WERI-Rb-1 (cell line): ENCODE measurements at regions not wholly inside any gene's neighbourhood (a gene's known extent, or its start where the extent isn't known, plus 50 kb on each side); places are given as distances from the start of the nearest gene placed in this dataset.

Source experiments
- DNase-seq: peaks from one replicate; pipeline ENCODE4 v3.0.0-alpha.2; 2020
- H3K27ac ChIP-seq: fragments of 250-450 bp; sonication (Bioruptor Pico); 2 replicates; pipeline ENCODE4 v1.5.1; 2020; ENCODE audit warnings: mild to moderate bottlenecking, moderate library complexity
- H3K27me3 ChIP-seq: fragments of 250-450 bp; sonication (Bioruptor Pico); 2 replicates; pipeline ENCODE4 v1.5.1; 2021; ENCODE audit warnings: mild to moderate bottlenecking, low read depth, moderate library complexity; ENCODE audit not compliant: insufficient read depth, severe bottlenecking
- H3K36me3 ChIP-seq: fragments of 250-450 bp; sonication (Bioruptor Pico); 2 replicates; pipeline ENCODE4 v1.5.1; 2020; ENCODE audit warnings: mild to moderate bottlenecking, moderate library complexity
- H3K4me3 ChIP-seq: 2 replicates; pipeline ENCODE4 v1.5.1; 2011; ENCODE audit warnings: low read depth, mild to moderate bottlenecking, control low read depth, low read length
- H3K9me3 ChIP-seq: fragments of 250-450 bp; sonication (Bioruptor Pico); 2 replicates; pipeline ENCODE4 v1.5.1; 2021; ENCODE audit warnings: mild to moderate bottlenecking, moderate library complexity; ENCODE audit not compliant: severe bottlenecking
- CTCF ChIP-seq: IDR thresholded peaks from 2 replicates; pipeline ENCODE4 v1.5.1; 2011; ENCODE audit warnings: low read depth, mild to moderate bottlenecking, control low read depth, inconsistent platforms, low read length

GRCh38 chr13:76036176-76036575 lies 400.0 kb downstream of the LMO7 start:
- H3K4me3 ChIP-seq = no peak overlapping the region

GRCh38 chr13:76035711-76036110 lies 399.6 kb downstream of the LMO7 start:
- TF ChIP-seq CTCF = no peak
- Histone ChIP-seq H3K27ac (no peak overlapping the region), H3K4me3 (no peak overlapping the region), H3K36me3 (no peaks in the 10 kb centered on the region), H3K9me3 (no peaks in the 10 kb centered on the region), H3K27me3 (no peaks in the 10 kb centered on the region)
- DNase-seq = no peak

More at GRCh38 chr13:76036176-76036575, 400.0 kb downstream of the LMO7 start:
- H3K27me3 ChIP-seq = no peaks in the 10 kb centered on the region
- TF ChIP-seq CTCF = no peak
- H3K27ac ChIP-seq = no peak overlapping the region
- H3K9me3 ChIP-seq = no peaks in the 10 kb centered on the region
- H3K36me3 ChIP-seq = no peaks in the 10 kb centered on the region
- DNase-seq = no peak

GRCh38 chr13:76029706-76030105 lies 393.6 kb downstream of the LMO7 start:
- no peak for TF ChIP-seq CTCF
- no peaks in the 10 kb centered on the region for H3K9me3 ChIP-seq
- no peak overlapping the region for H3K27ac ChIP-seq
- DNase-seq = no peak
- no peaks in the 10 kb centered on the region for H3K36me3 ChIP-seq
- H3K27me3 ChIP-seq = no peaks in the 10 kb centered on the region
- H3K4me3 ChIP-seq = no peak overlapping the region

GRCh38 chr13:76029088-76029487 lies 393.0 kb downstream of the LMO7 start:
- no peaks in the 10 kb centered on the region for H3K27me3 ChIP-seq
- DNase-seq = no peak
- no peaks in the 10 kb centered on the region for H3K36me3 ChIP-seq
- TF ChIP-seq CTCF = no peak
- H3K27ac ChIP-seq = no peak overlapping the region
- H3K4me3 ChIP-seq = no peak overlapping the region
- no peaks in the 10 kb centered on the region for H3K9me3 ChIP-seq

GRCh38 chr13:76027131-76027530 lies 391.0 kb downstream of the LMO7 start:
- Histone ChIP-seq H3K27me3 (no peaks in the 10 kb centered on the region), H3K36me3 (no peaks in the 10 kb centered on the region), H3K27ac (no peak overlapping the region), H3K4me3 (no peak overlapping the region), H3K9me3 (no peaks in the 10 kb centered on the region)
- TF ChIP-seq CTCF = no peak
- DNase-seq = no peak

GRCh38 chr13:76025392-76025791 lies 389.3 kb downstream of the LMO7 start:
- H3K36me3 ChIP-seq = no peaks in the 10 kb centered on the region
- no peak overlapping the region for H3K4me3 ChIP-seq
- H3K9me3 ChIP-seq = no peaks in the 10 kb centered on the region
- no peak overlapping the region for H3K27ac ChIP-seq
- TF ChIP-seq CTCF = no peak
- no peak for DNase-seq
- H3K27me3 ChIP-seq = no peaks in the 10 kb centered on the region
